Right renal cortex interstitium (tissue), 3 donors: ENCODE measurements at regions not wholly inside any gene's neighbourhood (a gene's known extent, or its start where the extent isn't known, plus 50 kb on each side); places are given as distances from the start of the nearest gene placed in this dataset.

Experiments used
- DNase-seq, 3 donors: peaks; one replicate each; pipeline ENCODE4 v3.0.0-alpha.2; 2013; ENCODE audit warnings: low read depth in 3 of 3, low spot score in 2 of 3

GRCh38 chr4:184529283-184529682 lies 54.9 kb upstream of the IRF2 start:
- DNase-seq = no peak

GRCh38 chr4:184528713-184529112 lies 54.4 kb upstream of the IRF2 start:
- DNase-seq = no peak

- DNase-seq = no peak
Measured at GRCh38 chr4:184528051-184528450, 53.7 kb upstream of the IRF2 start.

GRCh38 chr4:184526228-184526627 lies 51.9 kb upstream of the IRF2 start:
- no peak for DNase-seq
